Activated CD4-positive, CD25-positive, alpha-beta regulatory T cell treated with anti-CD3 and anti-CD28 coated beads, Interleukin-2, amount 50 U/mL, for 16 hours (primary cell): ENCODE measurements at regions not wholly inside any gene's neighbourhood (a gene's known extent, or its start where the extent isn't known, plus 50 kb on each side); places are given as distances from the start of the nearest gene placed in this dataset.
"Not testable (repeated sequence)": the region's sequence is repeated elsewhere in the genome, so short reads cannot be mapped to it uniquely, and the experiment has no call there.

Experiments
- DNase-seq: peaks from one replicate; pipeline ENCODE4 v3.0.0-alpha.2; 2020; ENCODE audit warnings: low read depth, low spot score

DNA sequence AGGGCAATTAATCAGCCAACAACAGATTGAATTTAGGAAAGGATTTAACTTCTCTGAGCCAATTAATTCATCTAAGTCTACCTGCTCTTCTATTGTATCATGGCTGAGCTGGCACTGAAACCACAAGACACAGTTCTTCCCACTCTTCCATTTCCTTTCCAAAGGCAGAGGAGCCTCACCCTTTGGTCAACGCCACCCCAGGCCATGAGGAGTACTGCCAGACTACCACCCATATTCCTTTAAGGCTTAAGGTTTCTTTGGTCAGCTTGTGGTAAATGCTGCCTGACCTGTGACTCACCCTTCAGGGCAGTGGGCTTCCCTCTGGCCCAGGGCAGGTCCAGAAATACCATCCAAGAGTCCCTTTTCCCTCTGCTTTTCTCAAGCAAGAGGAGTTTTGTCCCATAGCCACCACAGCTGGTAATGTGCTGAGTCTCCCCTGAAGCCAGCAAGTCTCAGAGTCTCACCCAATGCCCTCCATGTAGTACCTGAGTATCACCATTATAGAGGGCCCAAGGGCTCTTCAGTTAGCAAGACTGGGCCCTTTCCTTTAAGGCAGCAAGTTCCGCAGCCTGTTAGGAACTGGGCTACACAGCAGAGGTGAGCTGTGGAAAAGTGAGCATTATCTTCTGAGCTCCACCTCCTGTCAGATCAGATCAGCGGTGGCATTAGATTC lies 900.5 kb upstream of the CRIM1 start:
- no peak for DNase-seq

DNA sequence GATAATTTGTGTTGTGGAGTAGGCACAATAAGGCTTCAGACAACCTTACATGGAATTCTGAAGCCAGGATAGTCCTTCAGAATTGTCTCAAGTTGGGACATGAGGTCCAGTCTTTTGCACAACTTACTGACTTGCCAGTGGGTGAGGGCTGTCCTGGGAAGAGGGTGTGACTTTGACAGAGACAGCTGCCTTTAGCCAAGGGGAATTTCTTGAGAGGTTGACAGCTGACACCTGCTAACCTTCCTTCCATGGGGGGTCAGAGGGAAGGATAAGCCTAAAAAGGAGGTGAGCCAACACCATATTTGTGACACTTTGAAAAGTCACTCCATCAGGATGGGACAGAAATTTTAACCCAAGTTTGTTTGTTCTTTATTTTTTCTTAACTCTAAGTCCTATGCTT lies 907.8 kb upstream of the CRIM1 start:
- DNase-seq = no peak

DNA sequence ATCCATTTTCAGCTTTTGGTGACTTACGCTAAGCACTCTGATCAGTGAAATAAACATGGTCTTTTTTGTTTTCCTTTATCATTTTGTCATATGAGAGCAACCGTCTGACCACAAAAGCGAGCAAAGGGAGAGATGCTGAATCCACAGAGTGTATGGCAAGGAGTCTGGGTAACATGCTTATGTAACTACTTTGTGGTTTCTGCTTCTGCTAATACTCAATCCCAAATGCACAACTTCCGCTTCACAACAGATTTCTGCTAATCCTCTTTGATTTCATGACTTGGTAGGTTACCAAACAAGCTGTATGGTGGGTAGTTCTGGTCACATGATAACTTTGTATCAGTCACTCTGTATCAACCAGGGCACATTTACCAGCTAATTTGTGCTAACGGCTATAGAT lies 908.4 kb upstream of the CRIM1 start:
- DNase-seq = no peak

DNA sequence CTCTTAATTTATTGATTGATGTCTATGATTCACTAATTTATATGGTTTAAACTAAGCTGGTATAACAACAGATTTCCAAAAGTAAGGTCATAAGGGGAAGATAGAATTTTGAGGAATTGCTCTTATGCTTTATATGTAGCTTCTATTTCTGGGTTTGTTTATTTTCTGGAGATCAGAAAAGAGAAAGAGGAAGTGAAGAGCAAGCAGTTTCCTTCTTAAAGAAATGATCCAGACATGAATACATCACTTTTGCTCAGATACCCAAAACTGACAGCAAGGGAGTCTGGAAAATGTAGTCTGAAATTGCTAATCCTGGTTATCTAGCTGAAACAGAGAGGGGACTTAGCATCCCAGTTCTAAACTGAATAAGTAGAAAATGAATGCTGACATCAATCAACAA lies 912.5 kb upstream of the CRIM1 start:
- no peak for DNase-seq

DNA sequence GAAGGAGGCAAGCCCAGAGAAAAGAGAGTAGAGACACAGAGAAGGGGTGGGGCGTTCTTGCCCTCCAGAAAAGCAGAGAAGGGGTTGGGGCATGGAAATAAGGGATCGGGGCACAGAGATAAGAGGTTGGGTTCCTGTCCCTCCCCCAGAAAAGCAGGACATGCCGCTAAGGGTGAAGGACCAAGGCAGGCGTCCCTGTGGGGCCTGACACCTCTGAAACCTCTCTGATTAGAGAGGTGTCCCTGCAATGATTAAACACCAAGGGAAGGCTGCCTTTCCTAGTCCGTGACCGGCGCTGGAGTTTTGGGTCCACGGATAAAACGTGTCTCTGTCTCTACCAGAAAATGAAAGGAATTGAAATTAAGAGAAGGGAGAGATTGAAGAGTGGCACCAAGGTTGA lies 914.0 kb upstream of the CRIM1 start:
- DNase-seq = not testable (repeated sequence)

DNA sequence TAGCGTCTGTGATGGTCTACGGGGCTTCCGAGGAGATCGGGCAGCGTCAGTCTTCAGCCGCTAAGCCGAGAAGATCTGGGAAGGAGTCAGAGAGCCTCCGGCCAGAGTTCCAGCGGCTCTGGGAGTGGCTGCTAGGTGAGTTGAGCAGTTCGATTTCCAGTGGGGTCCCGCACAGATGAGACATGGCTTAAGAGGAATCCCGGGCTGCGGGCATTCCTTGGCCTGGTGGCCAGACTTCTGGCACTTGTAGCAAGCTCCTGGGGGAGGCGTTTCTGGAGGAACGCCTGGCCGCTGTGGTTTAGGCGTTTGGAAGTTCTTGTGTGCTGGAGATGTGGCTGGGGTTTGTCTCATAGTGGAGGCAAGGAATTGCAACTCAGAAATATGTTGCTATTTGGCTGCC lies 915.3 kb upstream of the CRIM1 start:
- DNase-seq = not testable (repeated sequence)

DNA sequence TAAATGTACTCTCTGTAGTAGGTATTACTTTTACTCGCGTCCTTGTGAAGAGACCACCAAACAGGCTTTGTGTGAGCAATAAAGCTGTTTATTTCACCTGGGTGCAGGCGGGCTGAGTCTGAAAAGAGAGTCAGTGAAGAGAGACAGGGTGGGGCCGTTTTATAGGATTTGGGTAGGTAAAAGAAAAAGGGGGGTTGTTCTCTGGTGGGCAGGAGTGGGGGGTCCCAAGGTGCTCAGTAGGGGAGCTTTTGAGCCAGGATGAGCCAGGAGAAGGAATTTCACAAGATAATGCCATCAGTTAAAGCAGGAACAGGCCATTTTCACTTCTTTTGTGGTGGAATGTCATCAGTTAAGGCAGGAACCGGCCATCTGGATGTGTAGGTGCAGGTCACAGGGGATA lies 918.7 kb upstream of the CRIM1 start:
- not testable (repeated sequence) for DNase-seq

DNA sequence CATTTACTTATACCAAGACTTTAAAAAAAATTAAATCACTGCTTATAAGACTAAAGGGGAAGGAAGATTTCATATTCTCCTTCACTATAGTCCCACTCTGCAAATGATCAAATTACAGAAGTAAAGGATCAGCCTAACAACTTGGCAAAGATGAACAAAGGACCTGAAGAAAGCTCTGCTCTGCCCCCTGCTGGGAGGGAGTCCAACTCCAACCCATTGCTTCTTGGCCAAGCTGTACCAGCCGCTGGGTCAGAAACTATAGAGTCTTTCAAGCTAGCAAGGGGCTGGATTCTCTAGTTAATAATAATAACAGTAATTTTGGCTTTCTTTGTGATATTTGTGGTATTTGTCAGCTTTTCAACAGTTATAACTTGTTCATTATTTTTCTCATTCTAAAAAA lies 927.0 kb upstream of the CRIM1 start:
- DNase-seq = no peak

DNA sequence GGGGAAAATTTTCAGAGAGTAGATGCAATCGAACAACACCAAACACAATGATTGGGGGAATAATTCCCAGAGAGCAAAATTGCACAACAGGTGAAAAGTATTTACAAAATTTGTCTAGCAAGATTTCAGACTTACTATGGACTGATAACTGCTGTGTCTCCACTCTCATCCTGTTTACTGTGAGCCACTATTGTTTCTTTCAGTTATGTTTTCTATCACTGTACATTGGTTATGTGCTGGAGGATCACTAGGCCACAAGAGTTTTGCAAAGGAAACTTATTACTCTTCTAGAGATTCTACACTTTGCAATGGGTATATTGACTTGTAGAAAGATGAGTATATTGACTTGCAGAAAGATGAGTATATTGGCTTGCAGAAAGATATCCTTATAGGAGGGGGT lies 934.1 kb upstream of the CRIM1 start:
- DNase-seq = no peak

DNA sequence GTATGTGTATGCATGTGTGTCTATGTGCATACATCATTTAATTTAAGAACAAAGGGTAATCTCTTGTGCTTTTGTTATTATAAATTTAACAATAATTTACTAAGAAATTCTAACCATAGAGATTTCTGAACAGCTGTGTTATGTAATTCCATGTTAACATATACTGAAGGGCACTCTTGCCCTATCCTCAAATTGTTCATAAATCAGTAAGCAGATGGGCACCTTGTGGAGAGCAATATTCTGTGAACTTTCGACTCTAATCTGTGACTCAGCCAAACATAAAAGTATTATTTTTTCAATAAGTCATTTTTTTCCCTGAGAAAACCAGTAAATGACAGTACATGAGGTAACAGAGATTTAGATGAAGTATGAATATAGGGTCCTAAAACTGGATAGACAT lies 938.3 kb upstream of the CRIM1 start:
- no peak for DNase-seq

DNA sequence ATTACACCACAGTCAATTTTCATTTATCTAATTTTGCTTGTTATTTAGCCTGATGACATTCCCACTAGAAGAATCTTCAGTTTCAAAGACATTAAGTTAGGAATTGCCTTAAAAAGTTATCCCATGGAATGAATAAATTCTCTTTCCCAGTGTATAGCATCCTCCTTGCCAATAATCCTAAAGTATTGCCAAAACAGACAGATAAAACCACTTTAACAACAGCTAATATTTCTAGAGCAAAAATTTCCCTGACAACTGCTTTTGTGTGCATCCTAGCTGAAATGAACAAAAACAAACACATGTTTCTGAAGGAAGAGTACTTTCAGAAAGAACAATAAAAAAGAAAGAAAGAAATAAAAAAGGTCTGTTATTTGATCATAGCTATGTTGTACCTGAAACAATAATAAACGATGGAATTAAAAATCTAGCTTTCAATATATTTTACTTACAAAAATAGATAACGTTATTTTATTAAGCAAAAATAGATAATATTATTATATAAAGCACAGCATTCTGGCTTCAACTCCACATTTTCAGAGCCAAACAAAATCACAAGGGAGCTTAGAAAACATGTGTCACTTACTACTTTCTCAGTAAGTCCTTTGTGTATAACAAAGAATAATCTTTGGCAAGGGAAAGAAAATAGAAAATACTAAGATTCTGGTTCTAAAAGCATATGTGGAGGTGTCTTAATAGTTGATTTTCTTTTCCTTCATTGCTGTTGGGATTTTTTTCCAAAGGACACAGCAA lies 939.0 kb upstream of the CRIM1 start:
- DNase-seq = no peak

DNA sequence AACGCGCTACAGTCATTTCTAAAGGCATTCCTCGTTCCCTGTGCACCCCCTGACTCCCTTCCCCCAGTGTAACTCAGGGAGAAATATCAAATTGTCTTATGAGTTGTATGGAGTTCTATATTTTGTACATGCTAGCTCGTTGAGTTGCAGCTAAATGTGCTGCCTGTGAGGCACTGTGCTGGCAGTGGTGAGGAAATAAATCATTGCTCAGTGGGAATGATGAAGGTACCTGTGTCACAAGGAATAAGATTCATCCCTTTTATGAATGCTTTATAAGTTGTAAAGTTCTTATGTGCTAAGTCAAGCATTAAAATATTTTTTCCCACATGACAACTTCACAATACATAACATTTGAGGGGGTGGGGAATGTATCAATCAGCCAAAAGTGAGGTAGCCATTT lies 939.6 kb upstream of the CRIM1 start:
- no peak for DNase-seq

DNA sequence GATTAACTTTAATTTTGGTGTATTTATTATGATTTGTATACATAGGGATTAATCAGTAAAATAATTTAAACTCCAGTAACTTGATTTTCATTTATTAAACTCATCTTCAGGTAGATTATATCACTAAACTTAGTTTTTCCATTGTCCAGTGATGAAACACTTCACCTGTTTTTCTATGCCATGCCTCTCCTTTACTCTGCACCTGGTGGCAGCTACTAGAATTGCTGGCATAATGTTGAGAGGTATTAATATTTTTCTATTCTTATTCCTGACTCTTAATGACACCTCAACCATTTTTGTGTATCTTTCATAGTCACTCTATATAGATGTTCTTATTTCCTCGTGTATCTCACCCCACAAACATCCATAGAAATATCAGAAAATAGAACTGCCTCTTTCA lies 940.3 kb upstream of the CRIM1 start:
- DNase-seq = no peak

DNA sequence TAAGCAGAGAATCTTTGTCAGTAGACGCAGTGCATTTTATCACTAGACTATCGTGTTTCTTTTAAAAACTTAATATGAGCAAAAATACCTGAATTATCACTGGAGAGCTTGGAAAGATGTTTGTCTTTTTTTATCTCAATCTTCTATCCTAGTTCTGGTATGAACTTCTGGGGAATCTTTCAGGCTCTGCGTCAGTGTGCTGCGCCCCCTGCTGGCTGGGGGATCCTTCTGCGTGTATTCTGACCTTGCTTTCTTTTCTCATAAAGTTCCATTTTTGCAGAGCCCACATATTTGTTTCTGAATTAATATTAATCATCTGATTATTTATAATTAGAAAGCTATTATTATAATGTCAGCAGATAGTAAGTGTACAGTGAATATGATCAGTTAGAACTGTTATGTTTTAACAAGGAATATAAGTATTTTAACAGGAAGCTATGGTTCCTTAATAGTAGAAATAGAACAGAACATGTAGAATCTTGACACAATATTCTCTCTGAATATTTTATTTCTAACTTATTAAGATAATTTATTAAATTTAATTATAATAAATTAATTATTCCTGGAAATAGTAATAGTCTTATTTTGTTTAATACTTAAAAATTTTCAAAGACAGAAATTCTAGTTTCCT lies 945.0 kb upstream of the CRIM1 start:
- DNase-seq = no peak

DNA sequence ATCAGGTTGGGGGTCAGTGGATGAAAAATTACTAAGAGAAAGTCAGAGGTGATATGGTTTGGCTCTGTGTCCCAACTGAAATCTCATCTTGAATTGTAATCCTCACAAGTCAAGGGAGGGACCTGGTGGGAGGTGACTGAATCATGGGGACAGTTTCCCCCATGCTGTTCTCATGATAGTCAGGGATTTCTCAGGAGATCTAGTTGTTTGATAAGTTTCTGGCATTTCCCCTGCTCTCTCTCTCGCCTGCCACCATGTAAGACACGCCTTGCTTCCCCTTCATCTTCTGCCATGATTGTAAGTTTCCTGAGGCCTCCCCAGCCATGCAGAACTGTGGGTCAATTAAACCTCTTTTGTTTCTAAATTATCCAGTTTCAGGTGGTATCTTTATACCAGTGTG lies 945.8 kb upstream of the CRIM1 start:
- DNase-seq = no peak

DNA sequence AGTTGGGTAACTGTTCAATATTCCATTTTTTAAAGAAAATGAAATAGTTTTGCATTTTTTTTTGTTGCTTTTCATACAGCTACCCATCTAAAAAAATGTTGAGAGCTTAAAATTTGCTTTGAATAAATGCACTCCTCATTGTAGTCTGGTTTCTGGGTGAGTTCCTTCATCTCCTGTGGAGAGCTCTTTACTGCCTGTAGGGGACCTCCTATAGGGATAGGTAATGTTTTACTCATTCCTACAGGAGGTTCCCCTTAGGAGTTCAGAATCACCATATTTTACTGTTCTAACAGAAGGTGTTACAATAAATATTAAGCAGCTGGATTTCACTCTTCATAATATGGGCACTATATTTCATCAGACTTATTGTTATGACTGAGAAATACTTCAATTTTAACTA lies 947.3 kb upstream of the CRIM1 start:
- no peak for DNase-seq

DNA sequence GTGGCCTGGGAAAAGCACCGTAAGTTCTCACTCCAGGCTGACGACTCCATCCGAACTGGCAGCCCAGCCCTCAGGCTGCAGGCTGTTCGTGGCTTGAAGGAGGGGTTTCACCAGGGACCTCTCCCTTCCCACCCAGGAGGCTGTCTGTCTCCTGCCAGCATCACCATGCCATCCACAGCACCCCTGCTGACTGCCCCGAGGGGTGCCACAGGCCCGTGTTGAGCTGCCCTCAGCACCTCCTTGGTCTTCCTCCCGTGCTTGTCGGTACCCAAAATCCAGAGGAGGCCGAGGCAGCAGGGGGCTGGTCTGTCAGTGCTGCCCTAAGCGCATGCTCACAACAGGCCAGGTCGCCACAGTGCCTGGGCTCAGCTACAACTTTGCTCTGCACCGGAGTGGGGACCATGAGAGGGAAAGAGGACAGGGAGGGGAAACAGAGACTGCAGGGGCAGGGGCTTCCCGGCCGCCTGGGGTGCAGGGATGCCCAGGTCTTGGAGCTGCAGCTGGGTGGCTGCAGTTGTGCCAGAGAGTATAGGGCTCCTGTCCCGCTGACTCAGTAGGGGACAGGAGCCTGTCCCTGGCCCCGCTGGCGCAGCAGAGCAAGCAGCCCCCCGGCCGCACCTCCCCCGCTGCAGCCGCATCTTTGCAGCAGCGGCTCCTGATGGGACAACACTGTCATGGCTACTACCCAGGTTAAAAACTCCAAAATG lies 963.7 kb upstream of the CRIM1 start:
- no peak for DNase-seq

DNA sequence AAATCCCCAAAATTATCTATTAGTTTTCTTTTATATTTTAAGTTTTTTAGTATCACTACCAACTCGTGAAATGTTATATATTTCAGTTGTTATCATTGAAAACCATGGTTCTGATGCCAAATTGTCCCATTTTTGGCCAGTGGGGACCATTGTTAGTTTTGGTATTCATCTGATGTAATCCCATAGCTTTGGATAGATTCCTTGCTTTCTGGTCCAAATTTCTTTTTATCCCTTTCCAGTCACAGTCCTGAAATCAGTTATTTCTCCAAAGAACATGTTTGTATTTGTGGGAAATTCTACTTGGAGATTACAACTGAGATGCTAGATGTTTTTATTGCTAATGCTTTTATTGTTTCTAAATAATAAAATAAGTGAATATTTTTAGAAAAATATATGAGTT lies 976.8 kb upstream of the CRIM1 start:
- no peak for DNase-seq

DNA sequence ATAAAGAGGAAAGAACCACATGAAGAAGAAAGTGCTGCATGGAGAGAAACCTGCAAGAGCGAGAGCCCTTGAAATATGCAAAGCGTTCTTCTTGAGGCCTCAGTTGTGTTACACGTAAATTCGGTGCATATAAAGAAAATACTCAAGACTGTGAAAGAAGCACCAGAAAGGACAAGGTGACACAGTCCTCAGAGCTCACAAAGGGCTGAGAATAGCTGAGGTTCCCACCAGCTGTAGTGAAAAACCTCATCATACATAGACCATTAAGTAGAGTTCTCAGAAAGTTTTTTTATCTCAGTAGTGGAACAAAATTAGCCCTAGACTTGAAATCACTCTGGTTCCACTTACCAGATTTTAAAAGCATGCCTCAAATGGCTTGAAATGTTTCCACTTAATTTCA lies 980.7 kb upstream of the CRIM1 start:
- DNase-seq = no peak

DNA sequence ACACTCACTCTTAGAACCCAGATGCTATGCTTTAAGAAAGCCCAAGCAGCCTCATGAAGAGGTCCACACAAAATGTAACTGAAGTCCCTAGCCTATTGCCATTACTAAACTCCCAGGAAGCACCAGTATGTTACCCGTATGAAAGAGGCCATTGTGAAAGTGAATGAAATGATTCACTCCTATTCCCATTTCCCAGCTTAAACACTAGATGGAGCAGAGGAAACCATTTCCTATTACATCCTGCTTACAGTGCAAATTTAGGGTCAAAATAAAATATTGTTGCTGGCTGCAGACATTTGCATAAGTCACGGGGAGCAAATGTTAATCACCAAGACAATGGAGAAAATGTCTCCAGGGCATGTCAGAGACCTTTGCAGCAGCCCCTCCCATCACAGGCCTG lies 989.7 kb upstream of the CRIM1 start:
- no peak for DNase-seq

DNA sequence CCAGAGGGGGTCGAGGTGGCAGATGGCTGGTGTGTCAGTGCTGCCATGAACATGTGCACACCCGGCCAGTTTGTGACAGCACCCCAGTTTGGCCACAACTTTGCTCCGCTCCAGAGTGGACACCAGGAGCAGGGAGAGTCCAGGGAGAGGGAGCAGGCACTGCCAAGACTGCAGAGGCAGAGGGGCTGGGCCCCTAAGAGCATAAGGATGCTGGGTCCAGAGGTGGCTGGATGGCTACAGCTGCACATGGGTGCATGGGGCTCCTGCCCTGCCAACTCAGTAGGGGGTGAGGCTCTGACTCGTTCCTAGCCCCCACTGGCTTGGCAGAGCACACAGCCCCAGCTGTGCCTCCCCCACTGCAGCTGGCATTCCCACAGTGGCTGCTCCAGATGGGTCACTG lies 999.2 kb upstream of the CRIM1 start:
- DNase-seq = no peak

DNA sequence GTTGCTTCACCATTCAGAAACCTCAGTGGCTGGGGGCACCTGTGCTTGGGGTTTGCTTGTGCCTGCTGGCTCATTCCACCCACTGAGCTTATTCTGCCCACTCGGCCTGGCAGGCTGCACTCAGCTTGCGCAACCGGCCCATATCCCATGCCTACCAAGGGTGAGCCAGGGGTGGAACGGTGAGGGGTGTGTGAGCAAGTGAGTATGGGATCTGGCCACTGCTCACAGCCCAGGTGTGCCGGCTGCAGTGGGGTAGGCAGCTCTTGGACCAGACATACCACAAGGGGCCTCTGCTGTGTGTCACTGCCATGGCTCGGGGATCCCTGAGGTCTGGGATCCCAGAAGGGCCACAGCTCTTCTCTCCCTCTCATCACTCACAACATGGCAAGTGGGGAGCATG lies 1000.5 kb upstream of the CRIM1 start:
- no peak for DNase-seq

DNA sequence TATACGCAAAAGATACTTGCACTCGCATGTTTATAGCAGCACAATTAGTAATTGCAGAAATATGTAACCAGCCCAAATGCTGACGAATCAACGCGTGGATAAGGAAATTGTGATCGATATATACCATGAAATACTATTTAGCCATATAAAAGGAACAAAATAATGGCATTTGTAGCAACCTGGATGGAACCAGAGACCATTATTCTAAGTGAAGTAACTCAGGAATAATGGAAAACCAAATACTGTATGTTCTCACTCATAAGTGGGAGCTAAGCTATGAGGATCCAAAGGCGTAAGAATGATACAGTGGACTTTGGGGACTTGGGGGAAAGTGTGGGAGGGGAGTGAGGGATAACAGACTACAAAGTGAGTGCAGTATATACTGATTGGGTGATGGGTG lies 1008.0 kb upstream of the CRIM1 start:
- DNase-seq = no peak
